CD8-positive, alpha-beta memory T cell (primary cell): ENCODE measurements at regions not wholly inside any gene's neighbourhood (a gene's known extent, or its start where the extent isn't known, plus 50 kb on each side); places are given as distances from the start of the nearest gene placed in this dataset.
A peak's percentile ranks its signal among the peaks of the same experiment; 100 is the strongest.
"Not testable (repeated sequence)": the region's sequence is repeated elsewhere in the genome, so short reads cannot be mapped to it uniquely, and the experiment has no call there.

ENCODE experiments used
- CTCF ChIA-PET: fragments of 350-600 bp; sonication (Branson Sonifier 250); formaldehyde crosslinking; loops from one replicate; lab custom pipeline; 2021; ENCODE audit warnings: antibody characterized with exemption; lab: Charles Lee
- POLR2A ChIA-PET: fragments of 350-600 bp; sonication (Branson Sonifier 250); formaldehyde crosslinking; loops from one replicate; lab custom pipeline; 2021; ENCODE audit warnings: antibody characterized with exemption; lab: Charles Lee
- DNase-seq, 5 donors: peaks; one replicate each; pipeline versions ENCODE4 v3.0.0 to v3.0.0-alpha.2; 2020 to 2022; ENCODE audit warnings: mixed read lengths in 1 of 5
- H3K27ac ChIP-seq: one replicate; pipeline ENCODE4 v1.7.0; 2013; ENCODE audit warnings: low read depth, mild to moderate bottlenecking, low read length, moderate library complexity
- H3K27me3 ChIP-seq: 2 replicates; pipeline ENCODE4 v1.7.0; 2013; ENCODE audit warnings: low read length, mild to moderate bottlenecking; ENCODE audit not compliant: insufficient read depth, poor library complexity, severe bottlenecking
- H3K36me3 ChIP-seq: 2 replicates; pipeline ENCODE4 v1.7.0; 2013; ENCODE audit warnings: mild to moderate bottlenecking, low read length, moderate library complexity; ENCODE audit not compliant: insufficient read depth
- H3K4me1 ChIP-seq: 2 replicates; pipeline ENCODE4 v1.7.0; 2013; ENCODE audit warnings: mild to moderate bottlenecking, low read length, moderate library complexity; ENCODE audit not compliant: insufficient read depth
- H3K4me3 ChIP-seq: 2 replicates; pipeline ENCODE4 v1.7.0; 2013; ENCODE audit warnings: mild to moderate bottlenecking, low read length
- H3K9me3 ChIP-seq: 2 replicates; pipeline ENCODE4 v1.7.0; 2013; ENCODE audit warnings: mild to moderate bottlenecking, low read length
- H3K27ac Mint-ChIP-seq, 8 donors: one replicate each; pipeline ENCODE4 v1.8.0; 2020 to 2021; ENCODE audit warnings: mixed read lengths in 8 of 8, mild to moderate bottlenecking in 6 of 8, inconsistent platforms in 3 of 8, moderate library complexity in 3 of 8
- H3K27me3 Mint-ChIP-seq, 2 donors: one replicate each; pipeline ENCODE4 v1.8.0; 2020 to 2021; ENCODE audit warnings: mixed read lengths in 2 of 2, mild to moderate bottlenecking in 1 of 2, moderate library complexity in 1 of 2
- H3K36me3 Mint-ChIP-seq, 3 donors: one replicate each; pipeline ENCODE4 v1.8.0; 2020 to 2021; ENCODE audit warnings: mixed read lengths in 3 of 3, inconsistent platforms in 1 of 3, mild to moderate bottlenecking in 1 of 3
- H3K4me1 Mint-ChIP-seq, 3 donors: one replicate each; pipeline ENCODE4 v1.8.0; 2020 to 2021; ENCODE audit warnings: mixed read lengths in 3 of 3, inconsistent platforms in 1 of 3, mild to moderate bottlenecking in 1 of 3
- H3K4me3 Mint-ChIP-seq, 7 donors: one replicate each; pipeline ENCODE4 v1.8.0; 2020 to 2021; ENCODE audit warnings: mixed read lengths in 7 of 7, mild to moderate bottlenecking in 6 of 7, moderate library complexity in 4 of 7, inconsistent platforms in 2 of 7
- H3K9me3 Mint-ChIP-seq, 5 donors: one replicate each; pipeline ENCODE4 v1.8.0; 2020 to 2022; ENCODE audit warnings: mixed read lengths in 5 of 5, mild to moderate bottlenecking in 3 of 5, moderate library complexity in 2 of 5, inconsistent platforms in 1 of 5

GRCh38 chr13:50226515-50227155 lies 211.4 kb downstream of the KCNRG start:
- Histone ChIP-seq H3K27me3 (no peaks in the 10 kb centered on the region), H3K9me3 (no peaks in the 10 kb centered on the region), H3K36me3 (no peaks in the 10 kb centered on the region), H3K4me1 (peaks cover 11% of the 10 kb centered on the region), H3K4me3 (no peak overlapping the region), H3K27ac (no peak overlapping the region)
- H3K4me3 Mint-ChIP-seq = no peak overlapping the region
- ChIA-PET CTCF (no interaction called here), POLR2A (no interaction called here)
- H3K36me3 Mint-ChIP-seq = no peaks in the 10 kb centered on the region
- peaks cover 40 to 75% (median 65%) of the 10 kb centered on the region in 3 donors for H3K4me1 Mint-ChIP-seq
- no peaks in the 10 kb centered on the region for H3K27me3 Mint-ChIP-seq
- no peaks in the 10 kb centered on the region for H3K9me3 Mint-ChIP-seq
- H3K27ac Mint-ChIP-seq = no peak overlapping the region
- no peak for DNase-seq

DNA sequence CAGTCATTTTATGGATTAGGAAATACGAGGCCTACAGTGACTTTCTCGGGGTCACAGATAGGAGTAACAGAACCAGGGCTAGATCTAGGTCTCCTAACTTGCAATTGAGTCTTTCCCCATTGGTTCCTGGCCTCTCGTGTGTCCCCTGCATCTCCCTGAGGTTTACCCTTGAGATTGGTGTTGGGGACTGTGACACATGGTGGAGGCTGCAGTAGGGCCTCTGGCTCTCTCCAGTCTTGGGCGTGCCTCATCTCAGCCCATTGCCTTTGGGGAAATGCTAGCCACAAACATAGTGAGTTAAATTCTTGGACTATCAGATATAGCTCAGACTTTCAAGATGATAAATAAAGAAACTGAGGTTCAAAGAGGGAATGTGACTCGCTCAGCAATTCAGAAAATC lies 212.1 kb downstream of the KCNRG start:
- H3K36me3 ChIP-seq = no peaks in the 10 kb centered on the region
- no peak for DNase-seq
- peaks cover 36 to 68% (median 58%) of the 10 kb centered on the region in 3 donors for H3K4me1 Mint-ChIP-seq
- H3K4me3 ChIP-seq = no peak overlapping the region
- H3K27me3 ChIP-seq = no peaks in the 10 kb centered on the region
- no peaks in the 10 kb centered on the region for H3K27me3 Mint-ChIP-seq
- no peaks in the 10 kb centered on the region for H3K9me3 Mint-ChIP-seq
- H3K4me1 ChIP-seq = peaks cover 7% of the 10 kb centered on the region
- H3K4me3 Mint-ChIP-seq = no peak overlapping the region
- CTCF ChIA-PET = no interaction called here
- H3K36me3 Mint-ChIP-seq = no peaks in the 10 kb centered on the region
- POLR2A ChIA-PET = no interaction called here
- H3K27ac ChIP-seq = no peak overlapping the region
- H3K9me3 ChIP-seq = no peaks in the 10 kb centered on the region
- H3K27ac Mint-ChIP-seq = peak overlapping the region in 1 of 8 donors; percentile 63

DNA sequence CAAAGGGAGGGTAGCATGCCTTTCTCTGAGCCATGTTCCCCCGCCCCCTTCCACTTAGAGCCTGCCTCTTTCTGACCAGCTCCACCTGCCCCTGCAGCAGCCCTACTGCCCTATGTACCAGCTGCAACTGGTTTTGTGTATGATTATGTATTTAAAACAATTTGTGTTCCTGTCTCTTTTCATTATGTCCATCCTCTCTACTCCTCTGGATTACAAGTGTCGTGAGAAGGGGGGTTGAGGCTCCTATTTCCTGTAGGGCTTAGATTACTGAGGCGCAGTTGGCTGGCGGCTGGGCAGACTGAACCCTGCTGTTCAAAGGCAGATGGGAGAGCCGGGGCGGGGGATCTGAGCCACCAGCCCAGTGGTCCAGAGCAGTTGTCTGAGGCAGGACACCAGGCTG lies 213.3 kb downstream of the KCNRG start:
- Histone ChIP-seq H3K36me3 (no peaks in the 10 kb centered on the region), H3K27ac (no peak overlapping the region), H3K4me3 (no peak overlapping the region), H3K9me3 (no peaks in the 10 kb centered on the region), H3K27me3 (no peaks in the 10 kb centered on the region), H3K4me1 (peaks cover 4% of the 10 kb centered on the region)
- ChIA-PET CTCF (no interaction called here), POLR2A (no interaction called here)
- Mint-ChIP-seq H3K36me3 (peaks cover 2 to 6% (median 3%) of the 10 kb centered on the region in 3 donors), H3K4me3 (no peak overlapping the region), H3K9me3 (peaks cover 0 to 6% (median 0%) of the 10 kb centered on the region in 5 donors), H3K27me3 (no peaks in the 10 kb centered on the region), H3K4me1 (peaks cover 27 to 66% (median 48%) of the 10 kb centered on the region in 3 donors), H3K27ac (peak overlapping the region in 1 of 8 donors; percentile 74)
- DNase-seq = no peak

DNA sequence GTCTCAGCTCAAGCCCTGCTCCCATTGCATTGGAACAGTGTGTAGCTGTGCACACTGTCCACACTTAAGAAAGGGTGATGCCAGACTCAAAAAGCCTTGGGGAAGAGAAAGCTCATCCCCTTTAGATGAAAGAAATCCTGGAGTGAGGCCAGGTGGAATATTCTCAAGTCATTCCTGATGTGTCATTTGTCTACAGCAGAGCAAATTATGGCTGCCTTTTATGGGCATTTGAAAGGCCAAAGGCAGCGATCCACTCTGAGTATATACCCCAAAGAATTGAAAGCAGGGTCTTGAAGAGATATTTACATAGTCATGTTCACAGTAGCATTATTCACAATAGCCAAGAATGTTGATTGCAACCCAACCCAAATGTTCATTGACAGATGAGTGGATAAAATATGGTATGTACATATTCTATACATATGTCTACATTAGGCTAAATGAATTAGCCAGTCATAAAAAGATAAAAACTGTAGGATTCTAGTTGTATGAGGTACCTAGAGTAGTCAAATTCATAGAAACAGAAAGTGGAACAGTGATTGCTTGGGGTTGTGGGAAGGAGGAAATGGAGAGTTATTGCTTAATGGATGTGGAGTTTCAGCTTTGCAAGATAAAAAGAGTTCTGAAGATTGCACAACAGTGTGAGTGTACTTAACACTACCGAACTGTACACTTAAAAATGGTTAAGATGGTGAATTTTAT lies 214.9 kb downstream of the KCNRG start:
- H3K27me3 ChIP-seq = no peaks in the 10 kb centered on the region
- H3K36me3 ChIP-seq = no peaks in the 10 kb centered on the region
- peak overlapping the region in 1 of 7 donors; percentile 5 for H3K4me3 Mint-ChIP-seq
- peak overlapping the region in 6 of 8 donors; percentile 4 to 48 (median 23) for H3K27ac Mint-ChIP-seq
- ChIA-PET CTCF (no interaction called here), POLR2A (no interaction called here)
- H3K27me3 Mint-ChIP-seq = no peaks in the 10 kb centered on the region
- H3K4me3 ChIP-seq = no peak overlapping the region
- no peaks in the 10 kb centered on the region for H3K9me3 ChIP-seq
- H3K4me1 ChIP-seq = peaks cover 4% of the 10 kb centered on the region
- H3K27ac ChIP-seq = no peak overlapping the region
- peaks cover 2 to 6% (median 3%) of the 10 kb centered on the region in 3 donors for H3K36me3 Mint-ChIP-seq
- H3K4me1 Mint-ChIP-seq = peaks cover 21 to 52% (median 34%) of the 10 kb centered on the region in 3 donors
- H3K9me3 Mint-ChIP-seq = peaks cover 0 to 6% (median 0%) of the 10 kb centered on the region in 5 donors
- no peak for DNase-seq

GRCh38 chr13:50230662-50230978 lies 215.4 kb downstream of the KCNRG start:
- Mint-ChIP-seq H3K27me3 (no peaks in the 10 kb centered on the region), H3K27ac (peak overlapping the region in 3 of 8 donors; percentile 15 to 47 (median 21)), H3K9me3 (peaks cover 0 to 6% (median 0%) of the 10 kb centered on the region in 5 donors), H3K4me3 (peak overlapping the region in 2 of 7 donors; percentile 5 to 45), H3K36me3 (peaks cover 2 to 6% (median 3%) of the 10 kb centered on the region in 3 donors), H3K4me1 (peaks cover 26 to 53% (median 37%) of the 10 kb centered on the region in 3 donors)
- DNase-seq = no peak
- Histone ChIP-seq H3K4me1 (peaks cover 4% of the 10 kb centered on the region), H3K27ac (no peak overlapping the region), H3K36me3 (no peaks in the 10 kb centered on the region), H3K4me3 (no peak overlapping the region), H3K9me3 (no peaks in the 10 kb centered on the region), H3K27me3 (no peaks in the 10 kb centered on the region)
- POLR2A ChIA-PET = no interaction called here
- CTCF ChIA-PET = no interaction called here

DNA sequence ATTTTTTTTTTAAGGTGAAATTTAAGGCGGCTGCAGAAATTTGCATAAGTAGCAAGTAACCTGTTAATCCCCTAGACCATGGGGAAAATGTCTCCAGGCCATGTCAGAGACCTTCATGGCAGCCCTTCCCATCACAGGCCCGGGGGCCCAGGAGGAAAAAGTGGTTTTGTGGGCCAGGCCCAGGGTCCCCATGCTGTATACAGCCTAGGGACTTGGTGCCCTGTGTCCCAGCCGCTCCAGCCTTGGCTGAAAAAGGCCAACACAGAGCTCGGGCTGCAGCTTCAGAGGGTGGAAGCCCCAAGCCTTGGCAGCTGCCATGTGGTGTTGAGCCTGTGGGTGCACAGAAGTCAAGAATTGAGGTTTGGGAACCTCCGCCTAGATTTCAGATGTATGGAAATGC lies 218.3 kb downstream of the KCNRG start:
- H3K36me3 ChIP-seq, H3K27me3 ChIP-seq, H3K27ac ChIP-seq, POLR2A ChIA-PET, CTCF ChIA-PET, DNase-seq, H3K4me3 ChIP-seq, H3K27me3 Mint-ChIP-seq, H3K9me3 ChIP-seq, H3K36me3 Mint-ChIP-seq, H3K4me3 Mint-ChIP-seq, H3K9me3 Mint-ChIP-seq: not testable (repeated sequence)
- Mint-ChIP-seq H3K4me1 (peaks cover 37 to 60% (median 45%) of the 10 kb centered on the region in 3 donors), H3K27ac (peak overlapping the region in 1 of 8 donors; percentile 28)
- H3K4me1 ChIP-seq = peaks cover 18% of the 10 kb centered on the region

GRCh38 chr13:50235604-50236342 lies 220.5 kb downstream of the KCNRG start:
- H3K4me3 ChIP-seq = peak overlapping the region; percentile 40
- CTCF ChIA-PET = interaction anchor here (0.9 to 2.2 kb wide), 7 partner anchors 105 to 676 kb away, joined by 3 to 6 read pairs (median 5); partner anchors contain the start of gene TRIM13
- peaks cover 14% of the 10 kb centered on the region for H3K4me1 ChIP-seq
- H3K27me3 ChIP-seq = no peaks in the 10 kb centered on the region
- POLR2A ChIA-PET = interaction anchor here (0.8 to 2.8 kb wide), 4 partner anchors 13 to 239 kb away, joined by 5 to 12 read pairs (median 8); partner anchors contain the start of gene TRIM13
- H3K27ac ChIP-seq = peak overlapping the region; percentile 38
- Mint-ChIP-seq H3K36me3 (peaks cover 2 to 6% (median 4%) of the 10 kb centered on the region in 3 donors), H3K27ac (peak overlapping the region; percentile 76 to 95 (median 86)), H3K27me3 (no peaks in the 10 kb centered on the region), H3K4me3 (peak overlapping the region; percentile 59 to 91 (median 87)), H3K9me3 (peaks cover 0 to 6% (median 0%) of the 10 kb centered on the region in 5 donors), H3K4me1 (peaks cover 38 to 54% (median 47%) of the 10 kb centered on the region in 3 donors)
- DNase-seq = no peak
- no peaks in the 10 kb centered on the region for H3K9me3 ChIP-seq
- no peaks in the 10 kb centered on the region for H3K36me3 ChIP-seq
